ENCODE measurements at regions not wholly inside any gene's neighbourhood (a gene's known extent, or its start where the extent isn't known, plus 50 kb on each side); places are given as distances from the start of the nearest gene placed in this dataset.

GRCh38 chr3:10653241-10653640, 147.9 kb upstream of the ATP2B2 start (continued):
- TF ChIP-seq ZNF462 (CRISPR knock-in tag; IDR thresholded peaks at IDR 0.05) (no peak), EZH2 (IDR thresholded peaks at IDR 0.05; ENCODE audit: low read depth, unreplicated experiment) (no peak), JUNB (IDR thresholded peaks at IDR 0.05; ENCODE audit: unreplicated experiment) (no peak), ETS1 (IDR thresholded peaks at IDR 0.05) (no peak), REST (IDR thresholded peaks at IDR 0.05; ENCODE audit: unreplicated experiment) (no peak)
